Activated CD8-positive, alpha-beta memory T cell treated with anti-CD3 and anti-CD28 coated beads for 36 hours (primary cell): ENCODE measurements at regions not wholly inside any gene's neighbourhood (a gene's known extent, or its start where the extent isn't known, plus 50 kb on each side); places are given as distances from the start of the nearest gene placed in this dataset.

Experiments
- CTCF ChIA-PET: fragments of 350-600 bp; sonication (Branson Sonifier 250); formaldehyde crosslinking; loops from one replicate; lab custom pipeline; 2021; ENCODE audit warnings: antibody characterized with exemption; lab: Charles Lee
- POLR2A ChIA-PET: fragments of 350-600 bp; sonication (Branson Sonifier 250); formaldehyde crosslinking; loops from one replicate; lab custom pipeline; 2021; ENCODE audit warnings: antibody characterized with exemption; lab: Charles Lee

DNA sequence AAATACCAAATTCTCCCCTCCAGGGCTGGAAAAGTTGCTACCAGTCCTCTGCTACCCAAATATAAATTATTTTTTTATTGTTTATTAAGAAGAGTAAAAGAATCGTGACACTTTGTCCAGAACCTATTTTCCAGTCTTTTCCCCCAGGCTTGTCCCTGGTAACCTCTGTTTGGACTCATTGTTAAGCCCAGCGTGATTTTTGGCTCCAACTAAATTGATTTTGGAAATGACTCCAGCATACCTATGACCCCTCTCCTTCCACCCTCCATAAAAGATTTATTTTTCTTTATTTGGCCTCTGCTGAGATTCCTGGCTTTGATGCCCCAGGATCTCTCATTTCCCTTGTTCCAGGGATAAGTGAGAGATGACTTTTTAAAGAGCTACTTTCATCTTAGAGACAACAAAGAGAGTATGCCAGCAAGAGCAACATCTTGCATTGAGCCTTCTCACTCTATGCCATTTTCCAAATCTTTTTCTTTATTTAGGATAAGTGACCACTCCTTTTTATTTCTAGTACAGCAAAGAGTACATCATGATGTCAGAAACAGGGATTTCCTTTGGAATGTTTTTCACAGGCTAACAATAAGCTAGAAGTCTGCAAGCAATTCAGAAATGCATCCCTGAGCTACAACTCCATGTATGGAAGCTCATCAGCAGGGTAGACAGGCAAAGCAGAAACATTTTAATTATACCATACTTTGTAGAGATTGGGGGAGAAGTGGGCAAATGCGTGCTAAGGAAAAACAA is 75.8 kb downstream of the DAD1 start:
- ChIA-PET CTCF (interaction anchor here (0.7 to 1.0 kb wide), 2 partner anchors 14 to 21 kb away, joined by 3 read pairs; no protein-coding TSS in a partner anchor), POLR2A (interaction anchor here (0.5 to 2.7 kb wide), 10 partner anchors 8 to 75 kb away, joined by 3 to 13 read pairs (median 4); no protein-coding TSS in a partner anchor)

DNA sequence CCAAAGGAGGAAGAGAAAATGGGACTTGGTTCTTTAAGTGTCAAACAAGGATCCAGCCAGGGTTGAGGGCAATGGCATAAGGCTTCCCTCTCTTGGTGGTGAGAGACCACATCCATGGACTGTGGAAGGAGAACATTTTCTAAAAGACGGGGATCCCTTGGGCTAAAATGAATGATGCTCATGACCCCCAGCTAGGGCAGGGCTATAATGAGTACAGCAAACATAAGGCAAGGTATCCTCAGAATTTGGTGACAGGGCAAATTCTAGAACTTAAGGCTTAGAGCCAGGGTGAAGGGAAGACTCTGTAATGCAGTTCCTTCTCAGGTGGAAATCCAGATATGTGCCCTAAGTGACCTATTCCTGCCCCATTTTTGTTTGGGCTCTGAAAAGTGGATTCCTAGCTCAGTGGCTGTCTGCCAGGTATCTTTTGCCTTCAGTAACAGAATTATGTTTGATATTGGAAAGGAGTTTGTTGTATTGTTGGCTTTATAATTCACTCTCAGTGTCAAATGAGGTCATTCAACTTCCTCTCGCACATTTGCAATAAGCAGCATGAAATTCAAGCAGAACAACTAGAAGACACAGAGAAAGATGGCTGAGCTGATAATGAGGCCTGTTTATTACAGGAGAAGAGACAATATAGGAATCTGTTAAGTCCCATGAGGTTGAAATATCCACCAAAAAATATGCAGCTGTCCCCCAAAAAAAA is 76.8 kb downstream of the DAD1 start:
- ChIA-PET CTCF (interaction anchor here (1.4 to 2.7 kb wide), 2 partner anchors 16 to 44 kb away, joined by 3 to 10 read pairs; no protein-coding TSS in a partner anchor), POLR2A (interaction anchor here (0.8 to 2.7 kb wide), 6 partner anchors 9 to 44 kb away, joined by 3 to 17 read pairs (median 4); no protein-coding TSS in a partner anchor)

DNA sequence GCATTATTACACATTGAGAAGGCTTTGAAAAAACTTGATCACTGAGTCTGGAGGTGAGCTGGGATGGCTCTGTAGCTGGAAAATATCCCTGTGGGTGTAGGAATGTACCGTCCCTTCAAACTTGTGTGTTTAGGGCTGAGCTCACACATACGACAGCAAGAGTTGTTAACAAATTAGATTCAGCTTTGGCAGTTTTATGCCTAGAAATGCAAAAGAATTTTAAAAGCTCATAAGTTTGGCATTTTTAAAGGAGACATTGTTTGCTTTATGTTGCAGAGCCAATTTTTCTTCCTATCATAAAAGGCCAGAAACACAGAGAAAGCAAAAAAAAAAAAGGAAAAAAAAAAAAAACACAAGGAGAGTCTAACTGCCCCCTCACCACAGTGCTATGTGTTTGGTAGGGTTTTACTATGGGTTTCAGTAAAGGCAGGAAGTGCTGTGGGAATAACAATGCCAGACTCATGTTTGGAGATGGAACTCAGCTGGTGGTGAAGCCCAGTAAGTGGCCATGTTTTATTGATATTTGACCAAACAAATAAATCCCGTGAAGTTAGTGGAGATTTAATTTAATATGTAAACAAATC is 78.4 kb downstream of the DAD1 start:
- CTCF ChIA-PET = interaction anchor here (0.7 to 2.7 kb wide), 6 partner anchors 22 to 640 kb away, joined by 3 to 10 read pairs (median 4); no protein-coding TSS in a partner anchor
- POLR2A ChIA-PET = interaction anchor here (0.7 to 5.7 kb wide), 22 partner anchors 8 to 1246 kb away, joined by 3 to 40 read pairs (median 6); partner anchors contain the start of gene DAD1

DNA sequence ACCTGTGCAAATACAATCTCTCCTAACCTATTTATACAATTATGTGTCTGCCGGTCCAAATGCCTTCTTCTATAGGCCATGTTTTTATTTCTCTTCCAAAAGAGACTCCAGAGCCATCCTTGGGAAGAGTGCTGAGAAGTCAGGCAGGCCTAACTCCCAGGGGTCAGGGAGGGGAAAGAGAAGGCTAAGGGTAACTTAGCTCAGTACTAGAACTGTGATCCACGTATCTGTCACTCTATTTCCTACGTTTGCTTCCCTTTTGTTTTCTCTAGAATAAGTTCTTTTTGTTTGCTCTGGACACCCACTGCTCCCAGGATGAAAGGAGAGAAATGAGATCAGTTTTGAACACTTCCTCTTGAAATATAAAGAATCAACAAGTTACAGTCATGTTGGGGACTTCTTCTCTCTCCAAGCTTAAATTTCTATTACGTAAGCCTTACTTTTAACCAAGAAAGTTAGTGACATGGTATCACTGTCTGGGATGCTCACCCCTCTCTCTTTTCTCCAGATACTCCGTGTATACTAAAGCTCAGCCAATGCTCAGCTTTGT is 79.2 kb downstream of the DAD1 start:
- ChIA-PET POLR2A (interaction anchor here (0.6 to 5.7 kb wide), 23 partner anchors 10 to 1245 kb away, joined by 3 to 40 read pairs (median 6); partner anchors contain the start of gene DAD1), CTCF (interaction anchor here (0.7 to 2.7 kb wide), 5 partner anchors 23 to 641 kb away, joined by 3 to 10 read pairs (median 5); no protein-coding TSS in a partner anchor)

DNA sequence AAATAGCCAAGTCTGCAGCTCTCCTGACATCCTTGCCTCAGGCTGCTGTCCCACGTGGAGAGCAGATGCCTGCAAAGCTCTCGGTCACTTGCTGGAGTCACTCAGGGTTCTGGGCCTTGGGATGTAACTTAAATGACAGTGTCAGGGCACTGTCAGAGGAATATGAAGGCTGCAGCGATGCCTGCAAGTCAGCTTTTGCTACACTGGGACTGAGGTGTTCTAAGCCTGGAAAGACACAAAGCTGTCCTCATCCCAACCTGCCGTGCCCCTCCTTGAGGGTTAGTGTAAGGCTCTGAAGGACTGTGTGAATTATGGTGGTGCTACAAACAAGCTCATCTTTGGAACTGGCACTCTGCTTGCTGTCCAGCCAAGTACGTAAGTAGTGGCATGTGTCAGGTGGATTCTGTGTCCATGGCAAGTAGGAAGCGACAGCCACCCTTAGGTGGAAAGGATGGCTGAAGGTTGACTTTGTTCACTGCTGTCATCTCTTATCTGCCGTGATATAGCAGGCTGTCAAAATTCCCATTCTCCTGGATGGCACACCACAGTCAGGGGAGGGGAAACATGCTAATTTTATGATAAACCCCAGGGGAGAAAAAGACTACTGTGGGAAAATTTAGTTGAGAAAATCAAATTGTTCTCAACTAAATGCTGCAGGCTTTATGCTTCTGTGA is 79.9 kb downstream of the DAD1 start:
- POLR2A ChIA-PET = interaction anchor here (0.6 to 5.7 kb wide), 17 partner anchors 8 to 240 kb away, joined by 3 to 40 read pairs (median 6); no protein-coding TSS in a partner anchor
- CTCF ChIA-PET = interaction anchor here (1.1 kb wide), 1 partner anchor 30 kb away, joined by 3 read pairs; no protein-coding TSS in a partner anchor

DNA sequence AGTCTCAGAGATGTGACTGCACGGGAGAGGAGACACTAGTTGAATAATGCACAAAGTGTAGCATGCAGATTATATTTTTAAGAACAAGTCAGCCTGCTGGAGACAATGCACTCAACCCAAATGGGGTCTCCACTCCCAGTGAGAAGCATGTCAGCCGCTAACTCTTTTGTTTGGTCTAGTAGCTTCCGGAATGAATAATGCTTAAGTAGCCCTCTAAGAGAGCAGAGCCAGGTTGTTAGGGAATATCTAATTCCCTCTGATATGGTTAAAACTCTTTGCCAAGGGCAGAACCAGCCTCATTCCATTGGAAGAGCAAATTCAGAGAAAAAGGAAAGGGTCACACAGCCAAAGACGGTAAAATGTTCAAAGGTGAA is 80.4 kb downstream of the DAD1 start:
- ChIA-PET CTCF (interaction anchor here (0.6 kb wide), 1 partner anchor 508 kb away, joined by 3 read pairs; no protein-coding TSS in a partner anchor), POLR2A (interaction anchor here (0.7 to 5.7 kb wide), 10 partner anchors 8 to 58 kb away, joined by 3 to 40 read pairs (median 7); no protein-coding TSS in a partner anchor)

DNA sequence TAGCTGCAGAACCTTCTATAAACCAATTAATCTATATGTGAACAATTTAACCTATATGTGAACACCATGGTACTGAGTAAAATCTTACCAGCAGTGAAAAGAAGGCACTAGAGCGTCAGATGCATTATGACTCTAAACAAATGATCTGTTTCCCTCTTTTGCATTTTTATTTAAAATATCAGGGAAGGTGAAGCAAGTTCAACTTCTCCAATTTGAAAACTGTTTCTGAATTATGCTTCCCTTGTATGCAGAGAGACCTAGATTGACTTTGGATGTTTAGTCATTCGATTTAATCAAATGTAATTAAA is 80.9 kb downstream of the DAD1 start:
- POLR2A ChIA-PET = interaction anchor here (0.9 to 5.7 kb wide), 10 partner anchors 8 to 53 kb away, joined by 3 to 40 read pairs (median 6); no protein-coding TSS in a partner anchor
- CTCF ChIA-PET = interaction anchor here (0.6 to 1.8 kb wide), 3 partner anchors 47 to 508 kb away, joined by 3 to 10 read pairs (median 5); no protein-coding TSS in a partner anchor

DNA sequence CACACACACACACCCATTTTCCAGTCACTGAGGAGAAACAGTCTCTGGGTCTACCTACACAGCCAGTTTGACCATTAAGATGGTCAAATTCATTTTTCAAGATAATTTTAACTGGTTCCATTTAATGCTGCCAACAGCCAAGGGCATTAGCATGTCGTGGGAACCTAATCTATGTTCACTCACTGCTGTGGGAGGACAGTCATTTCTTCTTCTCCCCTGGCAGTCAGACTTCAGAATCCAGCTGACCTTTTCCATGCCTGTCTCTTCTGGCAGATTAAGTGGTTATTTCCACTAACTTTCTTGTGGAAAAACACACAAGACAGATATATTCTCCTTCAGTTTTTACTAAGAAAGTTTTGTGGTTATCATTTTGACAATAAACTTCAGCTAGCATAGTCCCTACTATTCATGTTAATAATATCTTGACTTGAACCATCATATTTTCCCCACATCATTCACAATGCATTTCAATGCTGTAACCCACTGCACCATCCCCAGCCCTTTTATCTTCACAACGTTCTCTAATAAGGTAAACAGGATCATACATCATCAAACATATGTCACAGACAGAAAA is 82.2 kb downstream of the DAD1 start:
- ChIA-PET POLR2A (interaction anchor here (0.6 to 5.7 kb wide), 17 partner anchors 8 to 1403 kb away, joined by 3 to 40 read pairs (median 4); no protein-coding TSS in a partner anchor), CTCF (interaction anchor here (0.5 to 1.8 kb wide), 7 partner anchors 11 to 329 kb away, joined by 3 to 10 read pairs (median 3); no protein-coding TSS in a partner anchor)

DNA sequence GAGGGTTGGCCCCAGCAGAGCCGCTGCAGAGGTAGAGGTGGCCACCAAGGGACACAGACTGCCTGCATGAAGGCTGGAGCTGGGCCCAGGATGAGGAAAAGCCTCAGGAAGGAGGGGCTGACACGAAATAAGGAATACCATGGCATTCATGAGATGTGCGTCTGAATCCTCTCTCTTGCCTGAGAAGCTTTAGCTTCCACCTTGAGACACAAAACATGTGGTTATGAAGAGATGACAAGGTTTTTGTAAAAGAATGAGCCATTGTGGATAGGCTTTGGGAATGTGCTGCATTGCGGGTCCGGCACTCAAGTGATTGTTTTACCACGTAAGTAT is 82.7 kb downstream of the DAD1 start:
- ChIA-PET CTCF (interaction anchor here (0.7 to 1.8 kb wide), 6 partner anchors 9 to 64 kb away, joined by 3 to 10 read pairs (median 4); no protein-coding TSS in a partner anchor), POLR2A (interaction anchor here (0.6 to 5.7 kb wide), 8 partner anchors 9 to 1403 kb away, joined by 3 to 40 read pairs (median 6); no protein-coding TSS in a partner anchor)

DNA sequence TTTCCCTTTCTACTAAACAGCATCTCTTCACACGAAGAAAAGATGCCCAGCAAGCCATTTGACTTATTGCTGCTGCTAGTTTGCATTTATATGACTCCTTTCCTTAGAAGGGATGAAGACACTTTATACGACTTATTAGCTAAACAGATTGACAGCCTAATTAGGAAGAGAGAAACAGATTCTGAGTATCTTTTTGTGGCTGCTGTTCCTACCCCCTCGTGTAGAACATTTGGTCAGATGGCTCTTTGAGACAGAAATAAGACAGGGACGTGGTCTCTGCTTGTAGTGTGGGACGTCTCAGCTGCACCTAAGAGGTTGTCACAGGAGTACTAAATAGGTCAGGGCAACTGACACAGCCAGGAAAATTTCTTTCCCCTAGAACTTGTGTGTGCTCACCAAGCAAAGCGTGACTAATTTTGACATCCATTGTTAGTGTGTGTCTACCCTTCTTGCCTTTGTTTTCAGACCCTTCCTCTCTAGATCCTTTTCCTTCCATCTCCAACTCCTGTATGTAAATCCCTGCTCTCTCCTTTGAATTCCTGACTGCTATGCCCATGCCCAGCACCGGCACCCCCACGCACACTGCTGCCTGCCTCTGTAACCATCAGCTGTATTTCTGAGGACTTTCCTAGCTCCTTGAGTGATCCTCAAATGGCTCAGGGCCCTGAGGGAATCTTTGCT is 83.2 kb downstream of the DAD1 start:
- POLR2A ChIA-PET = interaction anchor here (0.6 to 5.7 kb wide), 5 partner anchors 9 to 502 kb away, joined by 3 to 40 read pairs (median 7); no protein-coding TSS in a partner anchor
- CTCF ChIA-PET = interaction anchor here (0.7 to 1.1 kb wide), 3 partner anchors 9 to 61 kb away, joined by 3 to 4 read pairs (median 3); no protein-coding TSS in a partner anchor

DNA sequence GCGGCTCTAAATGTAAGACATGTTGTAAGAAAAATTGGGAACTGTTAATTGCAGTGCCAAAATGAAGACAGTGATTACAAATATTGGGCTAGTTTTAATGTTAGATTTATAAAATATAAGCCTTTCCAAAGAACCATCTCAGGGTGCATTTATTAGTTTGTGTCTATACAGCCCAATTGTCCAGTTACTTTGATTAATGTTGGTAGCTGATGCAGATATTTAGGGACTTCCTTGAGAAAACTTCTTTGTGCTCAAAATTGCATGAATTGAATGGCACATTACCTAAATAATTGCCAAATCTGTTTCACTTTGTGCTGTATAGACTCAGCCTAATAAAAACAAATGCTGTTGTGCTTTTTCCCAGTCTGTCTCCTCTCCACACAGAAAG is 83.7 kb downstream of the DAD1 start:
- POLR2A ChIA-PET = interaction anchor here (0.6 to 1.6 kb wide), 4 partner anchors 9 to 460 kb away, joined by 3 to 7 read pairs (median 3); no protein-coding TSS in a partner anchor
- CTCF ChIA-PET = interaction anchor here (1.1 kb wide), 1 partner anchor 10 kb away, joined by 3 read pairs; no protein-coding TSS in a partner anchor

DNA sequence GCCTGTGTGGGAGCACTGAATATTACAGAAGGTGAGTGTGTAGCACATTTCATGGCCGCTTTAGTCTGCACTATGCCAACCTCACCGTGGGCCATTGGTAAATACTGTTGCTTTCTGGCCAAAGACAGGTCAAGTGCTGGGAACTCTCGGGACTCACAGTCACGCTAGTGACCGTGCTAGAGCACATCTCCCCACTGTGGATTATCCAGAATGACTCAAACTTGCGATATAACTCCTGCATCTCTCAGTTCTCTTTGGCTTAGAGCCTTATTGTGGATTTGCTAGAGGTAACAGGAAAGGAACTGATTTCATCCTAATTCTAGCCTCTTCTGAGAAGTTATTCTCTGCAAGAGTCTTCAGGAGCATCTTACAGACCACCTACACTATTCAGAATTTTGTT is 86.5 kb downstream of the DAD1 start:
- CTCF ChIA-PET = no interaction called here
- POLR2A ChIA-PET = interaction anchor here (0.6 to 2.3 kb wide), 4 partner anchors 8 to 54 kb away, joined by 3 to 18 read pairs (median 4); no protein-coding TSS in a partner anchor

DNA sequence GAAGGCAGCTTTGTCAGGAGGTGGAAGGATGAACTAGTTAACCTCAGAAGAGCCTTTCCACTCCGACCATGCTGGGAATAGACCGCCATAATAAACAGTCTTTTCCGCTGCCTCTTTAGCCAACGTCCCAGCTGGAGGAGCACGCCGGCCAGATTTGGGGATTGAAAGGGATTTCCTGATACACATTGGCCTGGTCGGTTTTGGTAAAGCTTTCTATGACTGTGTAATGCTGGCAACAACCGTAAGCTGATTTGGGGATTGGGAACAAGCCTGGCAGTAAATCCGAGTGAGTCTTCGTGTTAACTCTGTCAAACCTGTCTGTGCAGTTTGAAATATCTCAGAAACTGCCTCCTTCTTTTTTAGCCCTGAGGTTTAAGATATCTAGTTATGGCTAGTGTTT is 87.0 kb downstream of the DAD1 start:
- ChIA-PET POLR2A (interaction anchor here (0.6 to 2.3 kb wide), 6 partner anchors 8 to 503 kb away, joined by 3 to 18 read pairs (median 4); no protein-coding TSS in a partner anchor), CTCF (interaction anchor here (1.2 kb wide), 1 partner anchor 55 kb away, joined by 4 read pairs; no protein-coding TSS in a partner anchor)

DNA sequence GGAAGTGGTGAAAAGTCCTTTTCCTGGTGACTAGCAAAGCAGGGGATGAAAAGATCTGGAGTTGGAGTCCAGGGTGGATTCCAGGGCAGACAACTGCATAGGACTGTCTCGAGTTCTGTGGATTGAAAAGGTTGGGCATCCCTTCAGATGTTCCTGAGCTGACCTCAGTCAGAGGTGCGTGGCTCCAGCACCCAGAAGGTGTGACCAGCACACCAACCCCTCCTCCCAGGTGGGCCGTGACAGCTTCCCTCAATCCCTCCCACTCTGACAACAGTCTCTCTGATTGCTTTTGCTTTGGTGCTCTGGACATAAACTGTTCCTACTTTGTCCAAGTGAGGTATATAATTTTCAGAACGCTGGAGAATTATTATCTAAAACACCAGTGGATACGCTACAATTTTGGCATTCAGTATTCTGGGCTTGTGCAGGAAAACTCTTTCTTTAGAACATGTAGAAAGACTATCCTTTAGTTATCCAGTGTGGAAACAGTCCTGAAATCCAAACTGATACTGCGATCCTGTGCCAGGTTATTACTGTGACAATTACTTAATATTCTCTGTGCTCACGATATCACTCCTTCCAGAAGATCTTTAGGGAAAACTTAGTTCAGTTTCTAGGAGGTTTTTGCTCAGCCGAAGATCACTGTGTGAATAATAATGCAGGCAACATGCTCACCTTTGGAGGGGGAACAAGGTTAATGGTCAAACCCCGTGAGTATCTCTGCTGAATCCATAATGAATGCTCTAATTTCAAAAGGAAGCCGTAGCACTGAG is 87.9 kb downstream of the DAD1 start:
- ChIA-PET POLR2A (interaction anchor here (0.8 to 2.3 kb wide), 7 partner anchors 8 to 502 kb away, joined by 3 to 18 read pairs (median 3); no protein-coding TSS in a partner anchor), CTCF (interaction anchor here (1.2 kb wide), 2 partner anchors 55 to 338 kb away, joined by 3 to 4 read pairs; no protein-coding TSS in a partner anchor)

DNA sequence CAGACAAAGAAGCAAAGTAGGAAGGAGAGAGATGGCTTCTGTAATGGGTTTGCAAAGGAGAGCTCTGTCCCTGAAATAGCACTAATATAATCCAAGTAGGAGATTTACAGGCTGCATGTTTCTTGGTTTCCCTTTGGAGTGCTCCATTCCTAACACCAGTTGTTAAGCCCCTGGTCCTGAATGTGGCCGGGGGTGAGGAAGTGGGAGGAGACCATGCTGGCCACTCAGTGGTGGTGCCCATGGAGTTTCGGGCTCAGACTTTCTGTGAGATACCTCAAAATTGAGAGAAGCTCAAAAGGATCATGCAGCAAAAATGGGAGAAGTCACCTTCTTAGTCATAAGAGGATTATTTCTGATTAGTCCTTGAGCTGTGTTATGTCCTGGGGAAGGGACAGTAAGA is 88.5 kb downstream of the DAD1 start:
- ChIA-PET CTCF (interaction anchor here (1.2 kb wide), 1 partner anchor 337 kb away, joined by 3 read pairs; no protein-coding TSS in a partner anchor), POLR2A (interaction anchor here (1.1 to 2.3 kb wide), 4 partner anchors 8 to 70 kb away, joined by 3 to 18 read pairs (median 6); no protein-coding TSS in a partner anchor)
